A673 (cell line): ENCODE measurements at regions not wholly inside any gene's neighbourhood (a gene's known extent, or its start where the extent isn't known, plus 50 kb on each side); places are given as distances from the start of the nearest gene placed in this dataset.

Experiments used
- BruUV-seq: library from RNA; stranded (reverse); fragments of 400-500 nt; replicated peaks from 2 replicates; lab custom pipeline; 2021; lab: Mats Ljungman, UMichigan
- CTCF ChIA-PET: fragments of 300-600 bp; sonication (Branson Sonifier 250); formaldehyde crosslinking; loops from one replicate; lab custom pipeline; 2022; ENCODE audit warnings: antibody characterized with exemption; lab: Charles Lee
- POLR2A ChIA-PET: fragments of 300-600 bp; sonication (Branson Sonifier 250); formaldehyde crosslinking; loops from one replicate; lab custom pipeline; 2022; ENCODE audit warnings: antibody characterized with exemption; ENCODE audit not compliant: low non-redundant PET; lab: Charles Lee
- DNase-seq: peaks from one replicate; pipeline ENCODE4 v3.0.0-alpha.2; 2015; ENCODE audit warnings: low spot score
- H3K27ac ChIP-seq: fragments of 200-600 bp; sonication (generic); 2 replicates; pipeline ENCODE4 v1.5.1; 2016; ENCODE audit warnings: mixed run types, low read depth, mild to moderate bottlenecking, mixed read lengths, antibody characterized with exemption, low read length; ENCODE audit not compliant: poor library complexity, severe bottlenecking
- H3K27me3 ChIP-seq: fragments of 200-600 bp; sonication (generic); replicated peaks from 2 replicates; pipeline ENCODE4 v1.6.1; 2017; ENCODE audit warnings: mixed run types, low read depth, mild to moderate bottlenecking, mixed read lengths, antibody characterized with exemption, low read length; ENCODE audit not compliant: insufficient read depth, poor library complexity
- H3K36me3 ChIP-seq: fragments of 200-600 bp; sonication (generic); 2 replicates; pipeline ENCODE4 v1.6.1; 2016; ENCODE audit warnings: mixed run types, mild to moderate bottlenecking, mixed read lengths, antibody characterized with exemption, low read length; ENCODE audit not compliant: insufficient read depth, poor library complexity, severe bottlenecking
- H3K4me1 ChIP-seq: fragments of 200-600 bp; sonication (generic); 2 replicates; pipeline ENCODE4 v1.6.1; 2017; ENCODE audit warnings: mixed run types, mild to moderate bottlenecking, mixed read lengths, antibody characterized with exemption, low read length; ENCODE audit not compliant: insufficient read depth, poor library complexity, severe bottlenecking
- H3K4me3 ChIP-seq: fragments of 200-600 bp; sonication (generic); 2 replicates; pipeline ENCODE4 v1.5.1; 2016; ENCODE audit warnings: low read depth, mixed run types, mild to moderate bottlenecking, mixed read lengths, low read length; ENCODE audit not compliant: poor library complexity, severe bottlenecking
- H3K9me3 ChIP-seq: fragments of 200-600 bp; sonication (generic); 2 replicates; pipeline ENCODE4 v1.6.1; 2016; ENCODE audit warnings: mixed run types, low read depth, mild to moderate bottlenecking, mixed read lengths, antibody characterized with exemption, low read length; ENCODE audit not compliant: poor library complexity, severe bottlenecking
- EZH2 ChIP-seq: fragments of 200-600 bp; sonication (generic); IDR thresholded peaks from 2 replicates; pipeline ENCODE4 v1.6.1; 2017; ENCODE audit warnings: borderline replicate concordance, low read depth, mild to moderate bottlenecking, mixed read lengths, antibody characterized with exemption, low read length; ENCODE audit not compliant: poor library complexity, severe bottlenecking
- intact Hi-C: fragments of 100-400 bp; cut with micrococcal nuclease; formaldehyde crosslinking; loops from one replicate; pipeline ENCODE4 v1.10.0; 2022; ENCODE audit not compliant: unreplicated experiment
- TF ChIP-seq, protein P1 (sequence below): fragments of 300-800, 200-600 bp; sonication (generic); conservative IDR thresholded peaks from 2 replicates; pipeline ENCODE4 v1.5.1; 2017; ENCODE audit warnings: low read depth, mild to moderate bottlenecking, antibody characterized with exemption, low read length, moderate library complexity, mixed read lengths

DNA sequence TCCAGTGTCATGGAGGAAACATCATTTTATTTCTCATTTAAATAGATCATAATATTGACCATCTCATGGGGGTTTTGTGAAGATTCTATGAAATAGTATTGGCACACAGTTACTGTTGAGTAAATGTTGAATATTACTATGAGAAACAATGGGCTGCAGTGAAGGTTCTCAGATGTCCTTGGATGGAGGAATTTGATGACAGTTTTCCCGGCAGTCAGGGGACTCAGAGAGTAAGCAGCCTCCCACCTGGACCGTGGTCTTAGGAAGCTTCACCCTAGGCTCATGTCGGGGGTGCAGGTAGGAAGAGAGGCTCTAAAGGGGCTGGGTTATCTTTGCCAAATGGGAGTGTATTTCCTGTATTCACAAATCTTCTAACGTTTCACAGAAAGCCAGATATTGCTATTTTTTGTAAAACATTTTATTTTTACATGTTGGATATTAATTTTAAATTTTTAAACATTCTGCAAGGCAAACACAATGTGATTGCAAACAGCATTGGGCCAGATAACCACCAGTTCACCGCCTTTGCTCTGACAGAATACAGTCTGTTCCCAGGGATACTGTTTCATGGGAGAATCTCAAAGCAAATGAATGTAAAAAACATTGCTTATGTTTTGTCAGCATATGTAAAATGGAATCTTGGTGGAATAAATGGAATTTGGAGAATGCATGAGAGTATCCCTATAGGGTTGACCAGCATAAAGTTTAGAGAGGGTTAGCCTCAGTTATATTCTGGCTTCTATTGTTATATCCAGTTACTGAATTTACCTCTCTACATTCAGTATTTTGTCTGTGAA lies 380.8 kb upstream of the TMEM132C start:
- Histone ChIP-seq H3K27me3 (no peaks in the 10 kb centered on the region), H3K36me3 (no peaks in the 10 kb centered on the region), H3K9me3 (no peaks in the 10 kb centered on the region), H3K4me1 (no peaks in the 10 kb centered on the region), H3K4me3 (no peak overlapping the region), H3K27ac (no peak overlapping the region)
- BruUV-seq, result no TSS peak
- ChIA-PET CTCF (no interaction called here), POLR2A (no interaction called here)
- DNase-seq, result no peak
- no peak for TF ChIP-seq EZH2
- TF ChIP-seq, protein P1, sequence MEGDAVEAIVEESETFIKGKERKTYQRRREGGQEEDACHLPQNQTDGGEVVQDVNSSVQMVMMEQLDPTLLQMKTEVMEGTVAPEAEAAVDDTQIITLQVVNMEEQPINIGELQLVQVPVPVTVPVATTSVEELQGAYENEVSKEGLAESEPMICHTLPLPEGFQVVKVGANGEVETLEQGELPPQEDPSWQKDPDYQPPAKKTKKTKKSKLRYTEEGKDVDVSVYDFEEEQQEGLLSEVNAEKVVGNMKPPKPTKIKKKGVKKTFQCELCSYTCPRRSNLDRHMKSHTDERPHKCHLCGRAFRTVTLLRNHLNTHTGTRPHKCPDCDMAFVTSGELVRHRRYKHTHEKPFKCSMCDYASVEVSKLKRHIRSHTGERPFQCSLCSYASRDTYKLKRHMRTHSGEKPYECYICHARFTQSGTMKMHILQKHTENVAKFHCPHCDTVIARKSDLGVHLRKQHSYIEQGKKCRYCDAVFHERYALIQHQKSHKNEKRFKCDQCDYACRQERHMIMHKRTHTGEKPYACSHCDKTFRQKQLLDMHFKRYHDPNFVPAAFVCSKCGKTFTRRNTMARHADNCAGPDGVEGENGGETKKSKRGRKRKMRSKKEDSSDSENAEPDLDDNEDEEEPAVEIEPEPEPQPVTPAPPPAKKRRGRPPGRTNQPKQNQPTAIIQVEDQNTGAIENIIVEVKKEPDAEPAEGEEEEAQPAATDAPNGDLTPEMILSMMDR, result no peak
- intact Hi-C loops, result no loop called here

DNA sequence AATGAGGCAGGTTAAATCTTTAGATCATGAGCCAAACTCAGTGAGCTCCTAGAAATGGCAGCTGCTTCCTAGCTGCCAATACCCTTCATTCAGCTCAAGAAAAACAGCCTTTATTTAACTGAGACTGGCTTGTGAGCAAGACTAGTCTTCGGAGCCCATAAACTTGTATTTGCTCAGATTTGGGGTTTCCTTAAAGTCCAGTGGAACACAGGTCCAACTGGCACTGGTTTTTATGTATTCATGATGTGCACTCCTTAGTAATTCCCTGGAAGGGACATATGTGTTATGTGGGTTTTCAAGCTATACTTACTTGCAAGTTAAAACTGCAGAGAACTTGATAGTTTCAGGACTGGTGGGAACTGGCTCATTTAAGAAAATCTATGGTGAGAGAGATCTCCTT lies 380.1 kb upstream of the TMEM132C start:
- Histone ChIP-seq H3K4me3 (no peak overlapping the region), H3K27ac (no peak overlapping the region), H3K27me3 (no peaks in the 10 kb centered on the region), H3K36me3 (no peaks in the 10 kb centered on the region), H3K9me3 (no peaks in the 10 kb centered on the region), H3K4me1 (no peaks in the 10 kb centered on the region)
- no peak for TF ChIP-seq EZH2
- TF ChIP-seq, protein P1, result no peak
- intact Hi-C loops, result no loop called here
- ChIA-PET POLR2A (no interaction called here), CTCF (no interaction called here)
- no peak for DNase-seq
- BruUV-seq, result no TSS peak

DNA sequence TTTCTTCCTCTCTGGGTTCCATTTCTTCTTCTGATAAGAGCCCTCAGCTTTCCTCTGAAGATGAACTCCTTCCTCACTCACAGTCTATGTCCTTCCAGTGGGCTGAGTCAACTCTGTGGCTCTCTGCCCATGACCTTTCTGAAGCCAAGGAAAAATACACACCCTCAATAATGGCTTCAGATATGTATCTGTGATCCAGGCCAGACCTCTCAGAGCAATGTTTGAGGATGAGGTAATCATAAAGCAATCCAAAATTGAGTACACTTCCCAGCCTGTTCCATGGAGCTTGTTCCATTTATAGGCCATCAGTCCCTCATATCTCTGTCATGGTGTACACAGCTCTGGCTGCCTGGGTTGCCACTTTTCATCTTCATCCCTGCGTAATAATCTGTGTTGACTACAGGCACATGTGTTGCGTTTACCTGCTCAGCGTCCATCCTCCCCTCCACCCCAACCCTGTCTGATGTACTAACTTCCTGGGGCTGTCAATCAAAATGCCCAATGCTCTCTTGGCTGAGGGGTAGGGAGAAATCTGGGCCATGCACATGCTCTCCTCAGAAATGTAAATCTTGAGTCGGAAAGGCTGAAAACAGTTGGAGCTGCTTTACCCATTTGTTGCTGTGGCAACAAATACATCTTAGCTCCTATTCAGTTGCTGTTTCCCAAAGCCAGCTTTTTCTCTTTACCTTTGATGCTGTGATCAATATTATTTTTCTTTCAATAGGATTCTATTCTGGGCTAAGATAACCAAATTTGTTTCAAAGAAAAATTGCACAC lies 377.8 kb upstream of the TMEM132C start:
- no TSS peak for BruUV-seq
- Histone ChIP-seq H3K9me3 (no peaks in the 10 kb centered on the region), H3K27me3 (no peaks in the 10 kb centered on the region), H3K4me3 (no peak overlapping the region), H3K4me1 (no peaks in the 10 kb centered on the region), H3K27ac (no peak overlapping the region), H3K36me3 (no peaks in the 10 kb centered on the region)
- intact Hi-C loops, result no loop called here
- CTCF ChIA-PET, result no interaction called here
- POLR2A ChIA-PET, result no interaction called here
- TF ChIP-seq, protein P1, result no peak
- no peak for TF ChIP-seq EZH2
- DNase-seq, result no peak
